HG02642 (cell line): ENCODE measurements at regions not wholly inside any gene's neighbourhood (a gene's known extent, or its start where the extent isn't known, plus 50 kb on each side); places are given as distances from the start of the nearest gene placed in this dataset.
"Not testable (repeated sequence)": the region's sequence is repeated elsewhere in the genome, so short reads cannot be mapped to it uniquely, and the experiment has no call there.

ENCODE experiments used
- ATAC-seq: cut with Tn5 transposase; IDR thresholded peaks from one replicate; pipeline ENCODE4 v1.9.1; 2021; ENCODE audit warnings: mild to moderate bottlenecking; ENCODE audit not compliant: unreplicated experiment, poor library complexity

GRCh38 chr6:85360794-85361642 is 88.9 kb upstream of the NT5E start:
- ATAC-seq = no peak

GRCh38 chr6:85357651-85358050 is 92.2 kb upstream of the NT5E start:
- ATAC-seq = no peak

- ATAC-seq = not testable (repeated sequence)
Observed at GRCh38 chr6:85356743-85357142, 93.1 kb upstream of the NT5E start.

GRCh38 chr6:85355816-85356215 is 94.1 kb upstream of the NT5E start:
- ATAC-seq = no peak

- peak; percentile 86 for ATAC-seq
Observed at GRCh38 chr6:85354761-85355618, 94.9 kb upstream of the NT5E start.

GRCh38 chr6:85353012-85353411 is 96.9 kb upstream of the NT5E start:
- ATAC-seq = no peak

GRCh38 chr6:85348643-85349042 is 101.2 kb upstream of the NT5E start:
- ATAC-seq = no peak

GRCh38 chr6:85347812-85348211 is 102.1 kb upstream of the NT5E start:
- no peak for ATAC-seq

- ATAC-seq = no peak
Observed at GRCh38 chr6:85346196-85346595, 103.7 kb upstream of the NT5E start.

GRCh38 chr6:85344996-85345395 is 104.9 kb upstream of the NT5E start:
- ATAC-seq = no peak

- no peak for ATAC-seq
Observed at GRCh38 chr6:85343428-85343827, 106.5 kb upstream of the NT5E start.

- ATAC-seq = no peak
Observed at GRCh38 chr6:85329196-85329595, 120.7 kb upstream of the NT5E start.

- not testable (repeated sequence) for ATAC-seq
Observed at GRCh38 chr6:85325811-85326210, 124.1 kb upstream of the NT5E start.

- ATAC-seq = peak; percentile 87
Observed at GRCh38 chr6:85323435-85324040, 126.3 kb upstream of the NT5E start.

GRCh38 chr6:85322446-85323105 is 127.3 kb upstream of the NT5E start:
- ATAC-seq = no peak

- no peak for ATAC-seq
Observed at GRCh38 chr6:85321906-85322305, 128.0 kb upstream of the NT5E start.

GRCh38 chr6:85314586-85314985 is 135.3 kb upstream of the NT5E start:
- no peak for ATAC-seq

- no peak for ATAC-seq
Observed at GRCh38 chr6:85300581-85300980, 149.3 kb upstream of the NT5E start.

GRCh38 chr6:85298553-85298952 is 151.3 kb upstream of the NT5E start:
- no peak for ATAC-seq

GRCh38 chr6:85291326-85291725 is 158.6 kb upstream of the NT5E start:
- no peak for ATAC-seq
